ENCODE measurements at regions not wholly inside any gene's neighbourhood (a gene's known extent, or its start where the extent isn't known, plus 50 kb on each side); places are given as distances from the start of the nearest gene placed in this dataset.

DNA sequence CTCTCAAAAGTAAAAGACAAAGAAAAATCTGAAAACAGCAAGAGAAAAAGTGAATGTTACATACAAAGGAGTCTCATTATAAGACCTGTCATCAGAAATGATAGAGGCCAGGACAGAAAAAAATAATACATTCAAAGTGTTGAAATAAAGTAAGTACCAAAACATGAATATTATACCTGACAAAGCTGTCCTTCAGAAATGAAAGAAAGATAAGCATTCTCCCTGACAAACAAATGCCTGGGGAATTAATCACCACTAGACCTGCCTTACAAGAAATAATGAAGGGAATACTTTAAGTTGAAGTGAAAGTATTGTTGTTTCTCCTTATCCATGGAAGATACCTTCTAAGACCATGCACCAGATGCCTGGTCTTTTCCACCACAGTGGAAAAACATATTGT is 1605.2 kb upstream of the CDH6 start:
- TF ChIP-seq YY1 (IDR thresholded peaks at IDR 0.05; ENCODE audit: low read depth) (no peak), POLR2AphosphoS5 (IDR thresholded peaks at IDR 0.05; ENCODE audit: low read depth, low read length) (no peak), SMC3 (IDR thresholded peaks at IDR 0.05; ENCODE audit: low read depth, low read length) (no peak), CHD2 (IDR thresholded peaks at IDR 0.05; ENCODE audit: low read length, partially characterized antibody) (no peak), RAD21 (IDR thresholded peaks at IDR 0.05; ENCODE audit: low read length) (no peak), TEAD4 (IDR thresholded peaks at IDR 0.05; ENCODE audit: borderline replicate concordance, insufficient read depth) (no peak), TAF1 (IDR thresholded peaks at IDR 0.05; ENCODE audit: borderline replicate concordance, low read depth, low read length) (no peak), FOSL2 (IDR thresholded peaks at IDR 0.05; ENCODE audit: borderline replicate concordance, low read depth) (no peak), FOXM1 (IDR thresholded peaks at IDR 0.05; ENCODE audit: low read depth) (no peak), JUND (IDR thresholded peaks at IDR 0.05) (no peak)
- TF ChIP-seq, protein P1, sequence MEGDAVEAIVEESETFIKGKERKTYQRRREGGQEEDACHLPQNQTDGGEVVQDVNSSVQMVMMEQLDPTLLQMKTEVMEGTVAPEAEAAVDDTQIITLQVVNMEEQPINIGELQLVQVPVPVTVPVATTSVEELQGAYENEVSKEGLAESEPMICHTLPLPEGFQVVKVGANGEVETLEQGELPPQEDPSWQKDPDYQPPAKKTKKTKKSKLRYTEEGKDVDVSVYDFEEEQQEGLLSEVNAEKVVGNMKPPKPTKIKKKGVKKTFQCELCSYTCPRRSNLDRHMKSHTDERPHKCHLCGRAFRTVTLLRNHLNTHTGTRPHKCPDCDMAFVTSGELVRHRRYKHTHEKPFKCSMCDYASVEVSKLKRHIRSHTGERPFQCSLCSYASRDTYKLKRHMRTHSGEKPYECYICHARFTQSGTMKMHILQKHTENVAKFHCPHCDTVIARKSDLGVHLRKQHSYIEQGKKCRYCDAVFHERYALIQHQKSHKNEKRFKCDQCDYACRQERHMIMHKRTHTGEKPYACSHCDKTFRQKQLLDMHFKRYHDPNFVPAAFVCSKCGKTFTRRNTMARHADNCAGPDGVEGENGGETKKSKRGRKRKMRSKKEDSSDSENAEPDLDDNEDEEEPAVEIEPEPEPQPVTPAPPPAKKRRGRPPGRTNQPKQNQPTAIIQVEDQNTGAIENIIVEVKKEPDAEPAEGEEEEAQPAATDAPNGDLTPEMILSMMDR (IDR thresholded peaks at IDR 0.05): no peak
- TF ChIP-seq, protein P2, sequence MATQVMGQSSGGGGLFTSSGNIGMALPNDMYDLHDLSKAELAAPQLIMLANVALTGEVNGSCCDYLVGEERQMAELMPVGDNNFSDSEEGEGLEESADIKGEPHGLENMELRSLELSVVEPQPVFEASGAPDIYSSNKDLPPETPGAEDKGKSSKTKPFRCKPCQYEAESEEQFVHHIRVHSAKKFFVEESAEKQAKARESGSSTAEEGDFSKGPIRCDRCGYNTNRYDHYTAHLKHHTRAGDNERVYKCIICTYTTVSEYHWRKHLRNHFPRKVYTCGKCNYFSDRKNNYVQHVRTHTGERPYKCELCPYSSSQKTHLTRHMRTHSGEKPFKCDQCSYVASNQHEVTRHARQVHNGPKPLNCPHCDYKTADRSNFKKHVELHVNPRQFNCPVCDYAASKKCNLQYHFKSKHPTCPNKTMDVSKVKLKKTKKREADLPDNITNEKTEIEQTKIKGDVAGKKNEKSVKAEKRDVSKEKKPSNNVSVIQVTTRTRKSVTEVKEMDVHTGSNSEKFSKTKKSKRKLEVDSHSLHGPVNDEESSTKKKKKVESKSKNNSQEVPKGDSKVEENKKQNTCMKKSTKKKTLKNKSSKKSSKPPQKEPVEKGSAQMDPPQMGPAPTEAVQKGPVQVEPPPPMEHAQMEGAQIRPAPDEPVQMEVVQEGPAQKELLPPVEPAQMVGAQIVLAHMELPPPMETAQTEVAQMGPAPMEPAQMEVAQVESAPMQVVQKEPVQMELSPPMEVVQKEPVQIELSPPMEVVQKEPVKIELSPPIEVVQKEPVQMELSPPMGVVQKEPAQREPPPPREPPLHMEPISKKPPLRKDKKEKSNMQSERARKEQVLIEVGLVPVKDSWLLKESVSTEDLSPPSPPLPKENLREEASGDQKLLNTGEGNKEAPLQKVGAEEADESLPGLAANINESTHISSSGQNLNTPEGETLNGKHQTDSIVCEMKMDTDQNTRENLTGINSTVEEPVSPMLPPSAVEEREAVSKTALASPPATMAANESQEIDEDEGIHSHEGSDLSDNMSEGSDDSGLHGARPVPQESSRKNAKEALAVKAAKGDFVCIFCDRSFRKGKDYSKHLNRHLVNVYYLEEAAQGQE (IDR thresholded peaks at IDR 0.05; ENCODE audit: low read depth, low read length): no peak
- TF ChIP-seq, protein P3, sequence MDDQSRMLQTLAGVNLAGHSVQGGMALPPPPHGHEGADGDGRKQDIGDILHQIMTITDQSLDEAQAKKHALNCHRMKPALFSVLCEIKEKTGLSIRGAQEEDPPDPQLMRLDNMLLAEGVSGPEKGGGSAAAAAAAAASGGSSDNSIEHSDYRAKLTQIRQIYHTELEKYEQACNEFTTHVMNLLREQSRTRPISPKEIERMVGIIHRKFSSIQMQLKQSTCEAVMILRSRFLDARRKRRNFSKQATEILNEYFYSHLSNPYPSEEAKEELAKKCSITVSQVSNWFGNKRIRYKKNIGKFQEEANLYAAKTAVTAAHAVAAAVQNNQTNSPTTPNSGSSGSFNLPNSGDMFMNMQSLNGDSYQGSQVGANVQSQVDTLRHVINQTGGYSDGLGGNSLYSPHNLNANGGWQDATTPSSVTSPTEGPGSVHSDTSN (IDR thresholded peaks at IDR 0.05): no peak
- TF ChIP-seq, protein P4, sequence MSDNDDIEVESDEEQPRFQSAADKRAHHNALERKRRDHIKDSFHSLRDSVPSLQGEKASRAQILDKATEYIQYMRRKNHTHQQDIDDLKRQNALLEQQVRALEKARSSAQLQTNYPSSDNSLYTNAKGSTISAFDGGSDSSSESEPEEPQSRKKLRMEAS (IDR thresholded peaks at IDR 0.05; ENCODE audit: low read depth): no peak

All from SK-N-SH (cell line).